GM21737 (cell line): ENCODE measurements at regions not wholly inside any gene's neighbourhood (a gene's known extent, or its start where the extent isn't known, plus 50 kb on each side); places are given as distances from the start of the nearest gene placed in this dataset.
"Not testable (repeated sequence)": the region's sequence is repeated elsewhere in the genome, so short reads cannot be mapped to it uniquely, and the experiment has no call there.

Experiments used
- ATAC-seq: cut with Tn5 transposase; IDR thresholded peaks from one replicate; pipeline ENCODE4 v1.9.1; 2021; ENCODE audit warnings: mild to moderate bottlenecking, moderate library complexity; ENCODE audit not compliant: unreplicated experiment

GRCh38 chr9:38259056-38259455 lies 133.4 kb upstream of the ALDH1B1 start:
- ATAC-seq = no peak

GRCh38 chr9:38257626-38258215 lies 134.8 kb upstream of the ALDH1B1 start:
- ATAC-seq = no peak

- ATAC-seq = no peak
Observed at GRCh38 chr9:38256461-38256860, 136.0 kb upstream of the ALDH1B1 start.

GRCh38 chr9:38255599-38255998 lies 136.9 kb upstream of the ALDH1B1 start:
- no peak for ATAC-seq

- no peak for ATAC-seq
Observed at GRCh38 chr9:38254756-38255155, 137.7 kb upstream of the ALDH1B1 start.

GRCh38 chr9:38254151-38254550 lies 138.4 kb upstream of the ALDH1B1 start:
- no peak for ATAC-seq

- no peak for ATAC-seq
Observed at GRCh38 chr9:38253200-38253599, 139.3 kb upstream of the ALDH1B1 start.

GRCh38 chr9:38251036-38251860 lies 141.3 kb upstream of the ALDH1B1 start:
- no peak for ATAC-seq

GRCh38 chr9:38250279-38251035 lies 142.0 kb upstream of the ALDH1B1 start:
- ATAC-seq = no peak

- ATAC-seq = no peak
Observed at GRCh38 chr9:38249587-38250210, 142.8 kb upstream of the ALDH1B1 start.

- ATAC-seq = no peak
Observed at GRCh38 chr9:38249049-38249448, 143.5 kb upstream of the ALDH1B1 start.

- ATAC-seq = no peak
Observed at GRCh38 chr9:38246833-38247232, 145.7 kb upstream of the ALDH1B1 start.

- no peak for ATAC-seq
Observed at GRCh38 chr9:38244971-38245370, 147.5 kb upstream of the ALDH1B1 start.

GRCh38 chr9:38243993-38244392 lies 148.5 kb upstream of the ALDH1B1 start:
- no peak for ATAC-seq

GRCh38 chr9:38242151-38242550 lies 150.4 kb upstream of the ALDH1B1 start:
- ATAC-seq = not testable (repeated sequence)

- no peak for ATAC-seq
Observed at GRCh38 chr9:38240051-38240450, 152.5 kb upstream of the ALDH1B1 start.

GRCh38 chr9:38235244-38235643 lies 157.3 kb upstream of the ALDH1B1 start:
- no peak for ATAC-seq

GRCh38 chr9:38234479-38235170 lies 157.9 kb upstream of the ALDH1B1 start:
- no peak for ATAC-seq

GRCh38 chr9:38233796-38234355 lies 158.6 kb upstream of the ALDH1B1 start:
- ATAC-seq = no peak

- ATAC-seq = no peak
Observed at GRCh38 chr9:38233343-38233742, 159.2 kb upstream of the ALDH1B1 start.
